ENCODE measurements at regions not wholly inside any gene's neighbourhood (a gene's known extent, or its start where the extent isn't known, plus 50 kb on each side); places are given as distances from the start of the nearest gene placed in this dataset.

- no peak for TF ChIP-seq CTCF (conservative IDR thresholded peaks at IDR 0.05)
- no peak for TF ChIP-seq EZH2 (IDR thresholded peaks at IDR 0.05; ENCODE audit: low read depth)
Measured at GRCh38 chr1:96104506-96104905, 617.1 kb upstream of the PTBP2 start.

Data from PC-9 (cell line).